Stromal cell of bone marrow (primary cell): ENCODE measurements at regions not wholly inside any gene's neighbourhood (a gene's known extent, or its start where the extent isn't known, plus 50 kb on each side); places are given as distances from the start of the nearest gene placed in this dataset.
"Not testable (repeated sequence)": the region's sequence is repeated elsewhere in the genome, so short reads cannot be mapped to it uniquely, and the experiment has no call there.

Experiments used
- DNase-seq: peaks from one replicate; pipeline ENCODE4 v3.0.0-alpha.2; 2012; ENCODE audit warnings: low read depth

DNA sequence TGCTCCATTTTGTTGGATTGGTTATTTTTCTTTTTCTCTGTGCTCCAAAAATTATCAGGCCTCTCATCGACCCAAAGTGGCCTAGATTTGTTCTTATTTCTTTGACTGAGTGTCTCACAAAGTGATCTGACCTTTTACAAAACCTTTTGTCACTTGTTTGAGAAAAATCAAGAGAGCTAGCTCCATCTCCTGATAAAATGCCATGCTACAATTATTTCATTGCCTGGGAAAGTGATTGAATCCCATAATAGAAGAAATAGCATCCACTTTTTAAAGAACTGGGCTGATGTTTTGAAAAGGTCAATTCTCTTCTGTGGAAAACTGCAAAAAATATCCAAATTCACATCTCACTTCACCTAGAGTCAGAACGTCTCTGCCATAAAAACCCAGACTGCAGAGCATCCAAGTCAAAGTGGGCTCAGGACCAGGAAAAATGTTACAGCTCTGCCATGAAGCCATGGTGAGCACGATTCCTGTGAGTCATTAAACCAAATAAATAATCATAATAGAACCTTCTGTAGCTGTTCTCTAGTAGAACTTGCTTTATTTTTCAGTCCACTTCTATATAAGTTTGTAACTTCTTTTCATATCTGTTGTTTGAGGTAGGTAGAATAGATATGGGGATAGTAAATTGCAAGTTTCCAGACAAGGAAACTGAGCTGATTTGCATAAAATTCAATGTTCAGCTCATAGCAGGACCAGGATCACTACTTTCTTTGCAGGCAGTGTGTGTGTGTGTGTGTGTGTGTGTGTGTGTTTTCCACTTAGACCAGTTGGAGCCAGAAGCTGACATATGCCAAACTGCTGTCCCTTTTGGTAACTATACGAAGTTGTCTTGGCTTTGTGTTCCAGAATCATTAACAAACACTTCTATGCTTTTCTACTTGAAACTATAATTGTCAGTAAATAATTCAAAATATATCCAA lies 632.5 kb upstream of the ANKRD30A start:
- DNase-seq, result peak; percentile 78

DNA sequence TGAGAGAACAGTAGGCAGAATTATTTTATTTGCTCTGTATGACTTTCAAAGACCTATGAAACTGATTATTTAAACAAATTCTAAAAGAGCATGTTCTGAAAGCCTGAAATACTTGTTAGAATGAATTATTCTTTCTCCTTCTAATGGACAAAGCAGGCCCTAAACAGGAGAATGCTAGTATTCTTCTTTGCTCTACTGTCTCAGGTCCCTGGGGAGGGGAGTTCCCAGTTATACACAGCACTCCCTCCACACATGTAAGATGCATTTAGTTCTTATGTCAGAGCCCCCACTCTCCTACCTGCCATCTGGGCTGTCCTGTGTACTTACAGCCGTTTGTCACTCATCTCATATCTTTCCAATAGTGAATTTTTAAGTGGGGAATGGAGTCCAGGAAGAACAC lies 633.5 kb upstream of the ANKRD30A start:
- DNase-seq, result no peak

DNA sequence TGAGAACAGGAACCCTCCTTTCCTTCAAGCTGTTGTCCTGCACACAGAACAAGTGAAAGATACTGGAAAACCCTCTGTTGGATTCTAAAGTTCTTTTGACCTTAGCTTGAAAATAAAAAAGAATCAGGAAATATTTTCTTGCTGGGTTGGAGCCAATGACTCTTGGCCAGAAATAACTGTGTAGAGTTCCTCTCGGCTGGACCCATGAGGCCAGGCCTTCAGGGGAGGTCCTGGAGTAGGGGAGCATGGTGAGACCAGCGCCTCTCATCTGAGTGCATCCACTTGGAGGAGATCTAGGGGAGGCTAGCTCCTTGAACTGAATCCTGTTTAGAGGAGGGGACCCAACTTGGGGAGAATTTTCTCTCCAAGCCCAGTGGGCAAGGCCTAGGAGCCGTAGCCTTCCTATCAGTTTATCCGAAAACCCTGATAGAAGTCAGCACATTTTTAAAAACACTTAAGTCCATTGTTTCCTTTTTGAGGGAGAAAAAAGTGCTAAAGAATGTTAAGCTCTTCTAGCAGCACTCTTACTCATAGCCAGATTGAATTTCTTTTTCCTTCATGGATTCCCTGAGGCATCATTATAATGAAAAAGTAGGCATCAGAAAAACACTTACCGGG lies 635.7 kb upstream of the ANKRD30A start:
- DNase-seq, result peak; percentile 93

DNA sequence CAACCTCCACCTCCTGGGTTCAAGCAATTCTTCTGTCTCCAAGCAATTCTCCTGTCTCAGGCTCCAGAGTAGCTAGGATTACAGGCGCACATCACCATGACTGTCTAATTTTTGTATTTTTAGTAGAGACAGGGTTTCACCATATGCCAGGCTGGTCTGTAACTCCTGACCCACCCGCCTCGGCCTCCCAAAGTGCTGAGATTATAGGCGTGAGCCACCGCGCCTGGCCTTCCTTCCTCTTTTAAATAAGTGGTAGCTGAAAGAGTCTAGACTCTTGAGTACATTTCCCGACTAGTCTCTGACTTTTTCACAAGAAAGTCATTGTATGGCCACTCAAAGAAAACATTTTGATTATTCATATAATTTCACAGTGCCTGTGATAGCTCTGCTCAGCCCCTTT lies 636.2 kb upstream of the ANKRD30A start:
- no peak for DNase-seq

DNA sequence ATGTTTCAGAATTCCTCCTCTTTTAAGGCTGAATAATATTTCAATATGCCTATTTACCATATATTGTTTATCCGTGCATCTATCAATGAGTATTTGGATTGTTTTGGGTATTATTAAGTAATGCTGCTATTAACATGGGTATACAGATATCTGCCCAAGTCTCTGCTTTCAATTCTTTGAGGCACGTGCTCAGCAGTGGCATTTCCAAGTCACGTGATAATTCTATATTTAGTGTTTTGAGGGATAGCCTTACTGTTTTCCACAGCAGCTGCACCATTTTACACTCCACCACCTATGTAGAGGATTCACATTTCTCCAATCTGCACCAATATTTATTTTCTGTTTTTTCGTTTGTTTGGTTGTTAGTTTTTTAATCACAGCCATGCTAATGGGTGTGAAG lies 636.8 kb upstream of the ANKRD30A start:
- no peak for DNase-seq

DNA sequence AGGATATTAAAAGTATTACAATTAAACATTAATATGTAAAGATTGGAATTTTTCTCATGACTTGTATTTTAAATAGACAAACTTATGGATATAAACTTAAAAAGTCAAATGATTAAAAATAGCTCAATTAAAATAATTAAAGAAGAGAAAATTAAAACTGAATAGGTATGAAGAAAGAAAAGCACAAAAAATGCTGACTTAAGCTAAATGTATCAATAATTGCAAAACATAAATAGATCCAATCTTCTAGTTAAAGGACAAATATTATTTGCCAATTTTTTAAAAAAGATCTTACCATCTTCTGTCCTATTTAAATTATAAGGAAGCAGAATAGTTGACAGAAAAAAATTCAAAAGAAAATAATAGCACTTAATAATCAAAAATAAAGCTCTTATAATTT lies 646.3 kb upstream of the ANKRD30A start:
- no peak for DNase-seq

DNA sequence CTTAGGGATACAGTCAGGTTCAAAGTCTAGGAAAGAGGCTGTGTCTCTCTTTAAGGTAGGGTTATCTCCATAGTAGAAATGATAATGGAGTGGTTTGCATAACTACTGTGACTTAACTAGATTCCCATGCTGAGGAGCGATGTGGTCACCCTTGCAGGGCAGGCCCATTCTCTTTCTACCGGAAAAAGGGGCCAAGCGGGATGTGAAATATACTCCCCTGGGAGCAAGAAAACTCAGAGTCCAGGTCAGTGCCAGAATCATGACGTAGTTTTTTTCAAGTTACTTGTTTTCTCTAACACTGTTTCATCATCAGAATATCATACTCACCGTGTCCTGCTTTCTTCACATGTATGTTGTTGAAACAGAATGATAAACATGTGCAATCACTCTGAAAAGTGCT lies 649.0 kb upstream of the ANKRD30A start:
- DNase-seq, result peak; percentile 33

DNA sequence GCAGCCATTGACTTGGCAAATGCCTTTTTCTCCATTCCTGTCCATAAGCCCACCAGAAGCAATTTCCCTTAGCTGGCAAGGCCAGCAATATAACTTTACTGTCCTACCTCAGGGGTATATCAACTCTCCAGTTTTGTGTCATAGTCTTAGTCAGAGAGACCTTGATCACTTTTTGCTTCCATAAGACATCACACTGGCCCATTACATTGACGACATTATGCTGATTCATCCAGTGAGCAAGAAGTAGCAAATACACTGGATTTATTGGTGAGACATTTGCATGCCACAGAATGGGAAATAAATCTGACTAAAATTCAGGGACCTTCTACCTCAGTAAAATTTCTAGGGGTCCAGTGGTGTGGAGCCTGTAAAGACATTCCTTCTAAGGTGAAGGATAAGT lies 649.7 kb upstream of the ANKRD30A start:
- no peak for DNase-seq

DNA sequence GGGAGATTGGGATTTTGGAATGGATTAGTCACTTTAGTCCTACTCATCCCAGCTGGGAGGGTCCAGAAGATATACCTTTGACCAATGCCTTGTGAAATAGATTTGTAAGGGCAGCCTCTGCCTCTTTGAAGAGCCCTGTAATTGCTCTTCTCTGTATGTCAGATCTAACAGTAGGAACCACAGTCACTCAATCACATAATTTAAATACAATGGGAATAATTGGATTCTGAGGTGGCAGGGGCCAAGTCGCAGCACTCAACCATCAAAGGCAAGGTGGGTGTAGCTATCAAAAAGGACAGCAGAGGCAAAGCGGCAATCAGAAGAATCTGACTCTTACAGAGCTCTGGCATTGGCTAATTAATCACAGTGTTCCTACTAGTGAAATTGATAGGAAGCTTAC lies 650.9 kb upstream of the ANKRD30A start:
- no peak for DNase-seq

DNA sequence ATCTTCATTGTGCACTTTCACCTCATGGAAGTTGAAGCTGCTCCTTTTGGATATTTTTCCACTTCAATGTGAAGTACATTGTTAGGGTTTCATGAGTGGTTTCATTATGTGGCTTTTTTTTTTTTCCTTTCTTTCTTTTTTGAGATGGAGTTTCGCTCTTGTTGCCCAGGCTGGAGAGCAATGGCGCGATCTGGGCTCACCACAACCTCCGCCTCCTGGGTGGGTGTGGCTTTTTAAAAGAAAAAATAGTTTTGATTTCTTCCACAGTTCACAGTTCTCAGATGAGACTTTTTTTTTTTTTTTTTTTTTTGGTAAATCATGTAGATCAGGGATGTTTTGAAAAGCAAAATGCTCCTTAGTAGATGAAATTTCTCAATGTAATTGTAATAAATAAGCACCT lies 652.3 kb upstream of the ANKRD30A start:
- DNase-seq, result no peak

DNA sequence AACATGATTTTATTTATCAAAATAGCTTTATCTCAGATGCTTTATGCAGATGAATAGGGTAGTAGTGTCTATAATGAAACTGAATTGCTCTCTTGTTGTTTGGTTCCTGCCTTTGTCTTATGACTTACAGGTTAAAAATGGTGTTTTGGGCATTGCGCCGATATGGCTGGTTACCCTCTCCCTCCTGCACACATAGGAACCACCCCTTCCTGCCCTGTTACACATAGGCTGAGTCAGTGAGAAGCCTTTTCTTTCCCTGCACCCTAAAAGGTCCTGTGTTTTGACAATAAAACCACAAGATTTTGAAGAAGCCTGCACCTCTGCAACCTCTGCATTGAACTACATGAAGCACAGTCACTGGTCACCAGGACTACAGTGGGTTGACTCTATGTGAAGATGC lies 655.8 kb upstream of the ANKRD30A start:
- DNase-seq, result no peak

DNA sequence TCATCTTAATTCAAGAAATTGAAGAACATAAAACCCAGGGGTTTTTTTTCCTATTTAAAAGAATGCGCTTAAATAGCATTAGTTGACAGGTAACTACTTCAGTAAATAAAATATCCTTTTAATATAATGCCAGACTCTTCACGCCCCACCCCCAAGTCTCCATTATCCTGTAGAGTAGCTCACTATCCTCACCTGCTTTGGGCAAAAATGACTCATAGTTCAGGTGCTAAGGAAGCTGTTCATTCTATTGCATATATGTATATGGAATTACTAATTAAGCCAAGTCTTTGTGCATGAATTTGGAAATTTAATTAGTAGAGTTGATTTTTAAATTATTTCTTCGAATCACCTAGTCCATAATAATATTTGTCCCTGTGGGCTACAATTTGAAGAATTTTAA lies 656.8 kb upstream of the ANKRD30A start:
- no peak for DNase-seq

DNA sequence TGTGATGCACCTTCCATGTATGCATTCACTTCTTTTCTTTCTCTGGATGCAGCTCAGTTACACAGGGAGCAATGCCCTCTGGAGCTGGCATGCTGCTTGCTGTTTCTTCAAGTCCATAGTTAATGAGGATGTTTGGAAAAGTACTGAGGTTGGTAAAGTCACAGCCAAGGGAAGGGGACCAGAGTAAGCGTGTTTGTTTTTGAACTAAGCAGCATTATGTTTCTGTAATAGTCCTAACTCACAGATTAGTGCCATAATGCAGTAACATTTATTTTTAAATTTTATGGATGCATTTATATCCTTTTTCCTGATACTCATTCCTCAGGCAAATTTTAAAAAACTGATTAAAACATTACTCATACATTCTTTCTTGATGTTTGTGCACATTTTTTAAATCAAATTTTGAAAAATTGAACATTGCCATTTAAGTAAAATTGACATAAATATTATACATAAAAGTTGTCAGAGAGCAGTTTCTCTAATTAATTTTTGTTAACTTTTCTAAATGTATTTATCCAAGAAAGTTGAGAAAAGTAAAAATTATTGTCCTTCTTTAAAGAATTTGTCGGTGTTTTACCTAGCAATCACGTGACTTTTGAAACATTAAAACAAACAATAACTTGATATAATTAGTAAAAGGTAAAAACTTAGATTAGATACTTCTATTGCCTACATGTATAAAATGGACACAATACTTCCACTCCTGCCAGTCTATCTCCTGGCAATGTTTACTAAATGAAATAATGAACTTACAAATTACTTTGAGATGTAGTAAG lies 659.6 kb upstream of the ANKRD30A start:
- DNase-seq, result no peak

DNA sequence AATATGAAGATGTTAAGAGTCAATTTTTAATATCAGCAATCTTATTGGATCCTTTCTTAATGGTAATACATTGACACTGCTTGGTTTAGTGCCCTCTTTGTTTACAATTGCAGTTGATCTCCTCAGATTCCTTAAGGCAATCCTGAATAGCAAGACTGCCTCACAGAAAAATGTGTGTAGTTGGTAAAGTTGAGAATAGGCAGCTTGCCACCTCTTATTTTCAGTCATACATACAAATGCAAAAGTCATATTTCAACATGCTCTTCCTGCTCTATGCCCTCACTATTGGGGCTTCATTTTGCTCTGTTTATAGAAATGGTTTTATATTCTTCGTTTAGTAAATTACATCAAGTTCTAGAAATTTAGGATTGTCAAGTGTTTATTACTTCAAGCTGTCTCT lies 661.1 kb upstream of the ANKRD30A start:
- DNase-seq, result no peak

DNA sequence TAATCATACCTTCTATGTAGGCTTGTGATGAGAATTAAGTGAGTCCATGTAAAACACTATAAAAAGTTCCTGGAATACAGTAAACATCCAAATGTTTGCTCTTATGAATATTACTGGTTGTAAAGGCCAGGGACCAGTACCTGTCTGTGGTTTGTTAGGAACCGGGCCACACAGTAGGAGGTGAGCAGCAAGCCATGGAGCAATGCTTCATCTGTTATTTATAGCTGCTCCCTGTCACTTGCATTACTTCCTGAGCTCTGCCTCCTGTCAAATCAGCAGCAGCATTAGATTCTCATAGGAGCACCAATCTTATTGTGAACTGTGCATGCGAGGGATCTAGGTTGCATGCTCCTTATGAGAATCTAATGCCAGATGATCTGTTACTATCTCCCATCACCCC lies 662.0 kb upstream of the ANKRD30A start:
- no peak for DNase-seq

DNA sequence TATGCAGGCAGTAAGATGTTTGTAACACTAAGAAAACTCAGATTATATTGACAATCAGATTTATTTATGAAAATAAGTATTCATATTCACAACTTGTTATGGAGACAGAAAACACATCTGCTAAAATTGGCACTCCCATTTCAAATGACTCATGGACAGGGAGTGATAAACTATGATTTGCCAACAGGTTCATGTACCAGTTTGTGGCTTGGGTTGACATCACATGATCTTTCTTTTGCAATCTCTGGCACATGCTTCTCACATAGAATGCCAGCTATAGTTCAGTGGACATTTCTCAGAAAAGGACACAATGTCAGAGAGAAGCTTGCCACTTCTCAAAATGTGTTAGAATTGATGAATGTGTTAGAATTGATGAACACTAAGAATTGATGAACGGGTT lies 663.2 kb upstream of the ANKRD30A start:
- DNase-seq, result peak; percentile 64

DNA sequence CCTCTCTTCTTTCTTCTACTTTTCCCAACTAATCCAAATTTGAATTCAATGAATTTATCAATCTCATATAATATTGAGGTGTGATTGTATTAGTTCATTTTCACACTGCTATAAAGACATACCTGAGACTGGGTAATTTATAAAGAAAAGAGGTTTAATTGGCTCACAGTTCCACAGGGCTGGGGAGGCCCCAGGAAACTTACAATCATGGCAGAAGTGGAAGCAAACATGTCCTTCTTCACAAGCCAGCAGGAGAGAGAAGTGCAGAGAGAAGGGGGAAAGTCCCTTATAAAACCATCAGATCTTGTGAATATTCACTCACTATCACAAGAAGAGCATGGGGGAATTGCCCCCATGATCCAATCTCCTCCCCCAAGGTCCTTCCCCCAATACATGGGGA lies 667.0 kb upstream of the ANKRD30A start:
- DNase-seq, result not testable (repeated sequence)

DNA sequence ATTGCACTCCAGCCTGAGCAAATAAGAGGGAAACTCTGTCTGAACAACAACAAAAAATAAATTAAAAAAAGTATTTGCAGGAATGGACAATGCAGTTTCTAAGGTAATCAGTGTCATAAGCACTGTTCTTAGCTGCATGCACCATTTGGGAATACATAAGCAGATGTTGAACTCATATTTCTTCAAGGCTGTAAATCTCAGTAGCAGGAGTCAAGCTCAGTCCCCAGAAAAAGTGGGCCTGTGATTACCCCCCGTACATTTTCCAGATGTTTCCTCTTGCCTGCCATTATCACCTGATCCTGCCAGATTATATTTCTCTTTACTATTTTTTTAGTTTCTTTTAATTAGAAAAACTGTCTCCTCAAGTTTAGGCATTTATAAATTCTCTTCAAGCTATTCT lies 667.6 kb upstream of the ANKRD30A start:
- DNase-seq, result no peak

DNA sequence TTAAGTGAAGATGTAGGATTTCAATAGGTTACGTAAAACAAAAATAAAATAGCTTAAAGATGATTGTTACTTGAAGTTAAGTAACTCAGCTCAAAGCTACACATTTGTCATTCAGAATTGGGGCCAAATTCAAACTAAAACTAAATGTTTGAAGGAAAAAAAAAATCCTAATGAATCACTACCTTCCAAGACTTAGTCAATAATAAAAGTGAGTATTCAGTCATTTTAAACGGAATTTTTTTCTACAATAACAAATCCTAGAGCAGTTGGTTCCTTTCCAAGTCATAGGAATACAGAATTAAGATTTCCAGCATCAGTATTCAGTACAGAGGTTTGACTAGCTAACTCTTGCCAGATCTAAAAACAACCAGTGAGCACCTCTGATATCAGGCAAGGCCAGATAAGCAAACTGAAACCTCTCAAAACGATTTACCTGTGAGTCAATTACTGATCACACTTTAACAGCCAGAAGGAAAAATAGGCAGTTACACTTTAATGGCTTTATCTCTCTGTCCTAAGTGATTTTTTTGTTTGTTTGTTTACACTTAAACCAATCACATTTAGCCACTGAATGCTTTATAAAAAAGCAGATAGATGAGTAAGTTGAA lies 669.8 kb upstream of the ANKRD30A start:
- peak; percentile 43 for DNase-seq

DNA sequence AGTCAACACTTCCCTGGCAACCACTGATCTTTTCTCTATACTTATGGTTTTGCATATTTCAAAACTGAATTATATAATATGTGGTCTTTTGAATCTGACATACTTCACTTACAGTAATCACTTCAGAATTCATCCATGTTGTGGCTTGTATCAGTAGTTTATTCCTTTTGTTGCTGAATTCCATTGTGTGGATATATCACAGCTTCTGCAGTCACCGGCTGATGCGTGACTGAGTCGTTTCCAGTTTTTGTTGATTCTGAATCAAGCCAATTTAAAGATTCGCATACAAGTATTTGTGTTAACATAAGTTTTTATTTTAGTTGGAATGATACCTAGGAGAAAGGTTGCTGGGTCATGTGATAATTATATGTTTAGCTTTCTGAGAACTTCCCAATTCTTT lies 672.5 kb upstream of the ANKRD30A start:
- no peak for DNase-seq

DNA sequence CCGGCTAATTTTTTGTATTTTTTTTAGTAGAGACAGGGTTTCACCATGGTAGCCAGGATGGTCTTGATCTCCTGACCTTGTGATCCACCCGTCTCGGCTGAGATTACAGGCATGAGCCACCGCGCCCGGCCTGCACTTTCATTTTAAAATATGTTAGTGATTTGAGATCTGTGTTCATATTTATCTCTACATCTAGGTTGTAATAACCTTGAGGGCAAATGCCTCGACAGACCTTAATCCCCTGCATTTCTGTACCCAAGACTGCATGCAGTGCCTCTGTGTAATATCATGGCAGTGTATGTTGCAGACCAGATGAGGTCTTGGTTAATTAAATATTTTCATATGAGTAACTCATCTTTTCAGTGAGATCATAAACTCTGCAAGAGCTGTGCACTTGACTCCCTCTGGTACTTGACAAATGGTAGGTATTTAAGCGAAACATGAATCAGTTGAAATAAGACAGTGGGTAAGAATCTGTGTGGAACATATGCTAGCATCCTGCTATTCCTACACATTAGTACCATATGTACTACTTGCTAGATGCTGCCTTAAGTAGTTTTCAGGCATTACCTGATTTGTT lies 673.9 kb upstream of the ANKRD30A start:
- DNase-seq, result no peak

DNA sequence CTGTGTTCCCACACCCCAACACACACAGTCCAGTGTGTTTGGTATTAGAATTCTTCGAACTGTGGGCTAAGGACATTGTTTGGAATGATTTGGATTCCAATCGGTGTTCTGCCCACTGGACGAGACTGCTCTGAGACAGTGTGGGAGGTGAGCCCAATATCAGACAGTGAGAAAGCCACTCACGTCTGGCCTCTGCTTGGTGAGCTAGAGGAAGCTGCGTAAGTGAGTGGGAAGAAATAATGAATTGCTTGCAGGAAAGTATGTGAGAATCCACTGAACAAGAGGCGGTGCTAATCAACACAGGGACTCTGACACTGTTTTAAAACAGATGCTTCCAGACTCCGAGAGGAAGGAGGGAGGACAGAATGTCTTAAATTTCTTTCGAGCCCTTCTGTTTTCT lies 675.0 kb upstream of the ANKRD30A start:
- DNase-seq, result no peak
